Neural crest cell (in vitro differentiated cells): ENCODE measurements at regions not wholly inside any gene's neighbourhood (a gene's known extent, or its start where the extent isn't known, plus 50 kb on each side); places are given as distances from the start of the nearest gene placed in this dataset.
"Not testable (repeated sequence)": the region's sequence is repeated elsewhere in the genome, so short reads cannot be mapped to it uniquely, and the experiment has no call there.

Source experiments
- DNase-seq: peaks from one replicate; pipeline ENCODE4 v3.0.0; 2021; ENCODE audit warnings: low read depth, mixed read lengths, low spot score
- H3K27ac Mint-ChIP-seq: one replicate; pipeline ENCODE4 v1.8.0; 2021; ENCODE audit warnings: mild to moderate bottlenecking, mixed read lengths; ENCODE audit not compliant: unreplicated experiment
- H3K27me3 Mint-ChIP-seq: 2 replicates; pipeline ENCODE4 v1.8.0; 2021; ENCODE audit warnings: low read depth, mild to moderate bottlenecking, mixed read lengths
- H3K36me3 Mint-ChIP-seq: 2 replicates; pipeline ENCODE4 v1.8.0; 2021; ENCODE audit warnings: low read depth, mild to moderate bottlenecking, mixed read lengths
- H3K4me1 Mint-ChIP-seq: 2 replicates; pipeline ENCODE4 v1.8.0; 2021; ENCODE audit warnings: mixed read lengths
- H3K4me3 Mint-ChIP-seq: one replicate; pipeline ENCODE4 v1.8.0; 2021; ENCODE audit warnings: mild to moderate bottlenecking, mixed read lengths
- H3K9me3 Mint-ChIP-seq: 2 replicates; pipeline ENCODE4 v1.8.0; 2021; ENCODE audit warnings: mixed read lengths
- TF ChIP-seq, protein P1 (sequence below): fragments of 200-600 bp; sonication (generic); conservative IDR thresholded peaks from 2 replicates; pipeline ENCODE4 v1.5.0; 2021; ENCODE audit warnings: antibody characterized with exemption, mild to moderate bottlenecking

- DNase-seq = no peak
- Mint-ChIP-seq H3K4me1 (peaks cover 10% of the 10 kb centered on the region), H3K4me3 (no peak overlapping the region), H3K36me3 (no peaks in the 10 kb centered on the region), H3K27ac (no peak overlapping the region), H3K27me3 (no peaks in the 10 kb centered on the region), H3K9me3 (peaks cover 2% of the 10 kb centered on the region)
- TF ChIP-seq, protein P1, sequence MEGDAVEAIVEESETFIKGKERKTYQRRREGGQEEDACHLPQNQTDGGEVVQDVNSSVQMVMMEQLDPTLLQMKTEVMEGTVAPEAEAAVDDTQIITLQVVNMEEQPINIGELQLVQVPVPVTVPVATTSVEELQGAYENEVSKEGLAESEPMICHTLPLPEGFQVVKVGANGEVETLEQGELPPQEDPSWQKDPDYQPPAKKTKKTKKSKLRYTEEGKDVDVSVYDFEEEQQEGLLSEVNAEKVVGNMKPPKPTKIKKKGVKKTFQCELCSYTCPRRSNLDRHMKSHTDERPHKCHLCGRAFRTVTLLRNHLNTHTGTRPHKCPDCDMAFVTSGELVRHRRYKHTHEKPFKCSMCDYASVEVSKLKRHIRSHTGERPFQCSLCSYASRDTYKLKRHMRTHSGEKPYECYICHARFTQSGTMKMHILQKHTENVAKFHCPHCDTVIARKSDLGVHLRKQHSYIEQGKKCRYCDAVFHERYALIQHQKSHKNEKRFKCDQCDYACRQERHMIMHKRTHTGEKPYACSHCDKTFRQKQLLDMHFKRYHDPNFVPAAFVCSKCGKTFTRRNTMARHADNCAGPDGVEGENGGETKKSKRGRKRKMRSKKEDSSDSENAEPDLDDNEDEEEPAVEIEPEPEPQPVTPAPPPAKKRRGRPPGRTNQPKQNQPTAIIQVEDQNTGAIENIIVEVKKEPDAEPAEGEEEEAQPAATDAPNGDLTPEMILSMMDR = no peak
These were observed 1190.1 kb upstream of the FAM98A start for GRCh38 chr2:34789169-34789568.

DNA sequence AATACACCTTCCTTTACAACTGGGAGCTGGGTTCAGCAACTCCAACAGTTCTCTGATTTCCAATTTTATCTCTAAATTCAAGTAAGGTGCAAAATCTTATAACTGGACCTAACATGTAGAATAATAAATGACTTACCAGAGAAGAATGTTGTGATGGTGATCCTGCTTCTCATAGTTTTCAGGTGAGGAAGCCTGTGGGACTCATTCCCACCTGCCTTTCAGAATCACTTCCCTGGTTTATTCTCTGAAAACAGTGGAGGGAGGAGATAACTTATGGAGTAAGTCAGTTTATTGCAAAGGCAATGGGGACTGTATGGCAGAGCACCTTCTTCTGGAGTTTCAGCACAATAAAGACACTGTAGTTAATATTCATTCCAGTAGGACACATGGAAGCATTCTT is 1188.2 kb upstream of the FAM98A start:
- TF ChIP-seq, protein P1 = no peak
- H3K36me3 Mint-ChIP-seq = no peaks in the 10 kb centered on the region
- DNase-seq = no peak
- H3K4me1 Mint-ChIP-seq = peaks cover 10% of the 10 kb centered on the region
- no peak overlapping the region for H3K4me3 Mint-ChIP-seq
- peaks cover 2% of the 10 kb centered on the region for H3K9me3 Mint-ChIP-seq
- no peaks in the 10 kb centered on the region for H3K27me3 Mint-ChIP-seq
- H3K27ac Mint-ChIP-seq = no peak overlapping the region

- Mint-ChIP-seq H3K4me1 (peaks cover 10% of the 10 kb centered on the region), H3K9me3 (no peaks in the 10 kb centered on the region), H3K36me3 (no peaks in the 10 kb centered on the region), H3K27ac (no peak overlapping the region), H3K27me3 (no peaks in the 10 kb centered on the region), H3K4me3 (no peak overlapping the region)
- no peak for DNase-seq
- TF ChIP-seq, protein P1 = no peak
These were observed 1186.2 kb upstream of the FAM98A start for GRCh38 chr2:34785206-34785785.

DNA sequence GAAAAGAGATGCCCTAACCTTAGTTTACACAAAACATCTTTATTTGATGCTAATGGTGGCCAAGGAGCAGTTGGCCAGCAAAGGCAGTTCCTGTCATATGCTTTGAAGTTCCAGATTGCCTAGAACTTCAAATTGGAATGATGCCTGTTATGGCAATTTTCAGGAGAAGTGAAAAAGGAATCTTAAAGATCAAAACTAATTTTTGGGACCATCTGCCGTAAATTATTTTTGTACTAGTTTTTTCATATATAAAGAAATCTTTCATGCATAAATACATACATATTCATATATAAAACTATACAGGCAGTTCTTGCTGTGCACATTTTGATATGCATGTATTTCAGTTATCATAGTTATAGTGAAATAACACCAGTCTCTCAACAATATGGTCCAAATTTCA is 1185.6 kb upstream of the FAM98A start:
- H3K36me3 Mint-ChIP-seq = no peaks in the 10 kb centered on the region
- no peaks in the 10 kb centered on the region for H3K9me3 Mint-ChIP-seq
- no peaks in the 10 kb centered on the region for H3K27me3 Mint-ChIP-seq
- peaks cover 10% of the 10 kb centered on the region for H3K4me1 Mint-ChIP-seq
- no peak for DNase-seq
- no peak overlapping the region for H3K4me3 Mint-ChIP-seq
- no peak overlapping the region for H3K27ac Mint-ChIP-seq
- TF ChIP-seq, protein P1 = no peak

GRCh38 chr2:34750742-34751141 is 1151.6 kb upstream of the FAM98A start:
- H3K36me3 Mint-ChIP-seq, H3K27ac Mint-ChIP-seq, H3K27me3 Mint-ChIP-seq, H3K4me3 Mint-ChIP-seq, H3K4me1 Mint-ChIP-seq, H3K9me3 Mint-ChIP-seq, DNase-seq: not testable (repeated sequence)

DNA sequence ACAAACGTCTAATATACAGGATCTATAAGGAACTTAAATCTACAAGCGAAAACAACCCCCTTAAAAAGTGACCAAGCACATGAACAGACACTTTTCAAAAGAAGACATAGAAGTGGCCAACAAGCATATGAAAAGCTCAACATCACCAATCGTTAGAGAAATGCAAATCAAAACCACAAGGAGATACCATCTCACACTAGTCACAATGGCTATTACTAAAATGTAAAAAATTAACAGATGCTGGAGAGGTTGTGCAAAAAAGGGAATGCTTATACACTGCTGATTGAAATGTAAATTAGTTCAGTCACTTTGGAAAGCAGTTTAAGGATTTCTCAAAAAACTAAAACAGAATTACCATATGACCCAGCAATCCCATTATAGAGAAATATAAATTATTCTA is 1148.5 kb upstream of the FAM98A start:
- H3K27ac Mint-ChIP-seq = no peak overlapping the region
- H3K4me1 Mint-ChIP-seq = no peaks in the 10 kb centered on the region
- TF ChIP-seq, protein P1 = no peak

More for the DNA sequence above, 1148.5 kb upstream of the FAM98A start:
- H3K27me3 Mint-ChIP-seq = peaks cover 3% of the 10 kb centered on the region
- H3K9me3 Mint-ChIP-seq = peaks cover 2% of the 10 kb centered on the region
- DNase-seq = no peak
- no peaks in the 10 kb centered on the region for H3K36me3 Mint-ChIP-seq
- H3K4me3 Mint-ChIP-seq = no peak overlapping the region
